ENCODE measurements at regions not wholly inside any gene's neighbourhood (a gene's known extent, or its start where the extent isn't known, plus 50 kb on each side); places are given as distances from the start of the nearest gene placed in this dataset.
A peak's percentile ranks its signal among the peaks of the same experiment; 100 is the strongest.
"Not testable (repeated sequence)": the region's sequence is repeated elsewhere in the genome, so short reads cannot be mapped to it uniquely, and the experiment has no call there.

- no peak for TF ChIP-seq CTCF (IDR thresholded peaks at IDR 0.05; ENCODE audit: control insufficient read depth, extremely low read depth, insufficient read depth)
- peak overlapping the region; percentile 27 for H3K4me3 ChIP-seq (ENCODE audit: low read depth, low read length)
- peak; percentile 48 for DNase-seq (ENCODE audit: low read depth)
Observed at GRCh38 chr6:27720607-27721580, 191.3 kb downstream of the OR2B2 start.

GRCh38 chr6:27719039-27719438 is 193.2 kb downstream of the OR2B2 start:
- DNase-seq (ENCODE audit: low read depth); H3K4me3 ChIP-seq (ENCODE audit: low read depth, low read length): not testable (repeated sequence)

GRCh38 chr6:27706431-27706830 is 205.8 kb downstream of the OR2B2 start:
- no peak for TF ChIP-seq CTCF (IDR thresholded peaks at IDR 0.05; ENCODE audit: control insufficient read depth, extremely low read depth, insufficient read depth)
- no peak overlapping the region for H3K4me3 ChIP-seq (ENCODE audit: low read depth, low read length)
- DNase-seq (ENCODE audit: low read depth) = no peak

- no peak overlapping the region for H3K4me3 ChIP-seq (ENCODE audit: low read depth, low read length)
- no peak for DNase-seq (ENCODE audit: low read depth)
- no peak for TF ChIP-seq CTCF (IDR thresholded peaks at IDR 0.05; ENCODE audit: control insufficient read depth, extremely low read depth, insufficient read depth)
Observed at GRCh38 chr6:27700337-27700736, 211.9 kb downstream of the OR2B2 start.

- no peak for TF ChIP-seq CTCF (IDR thresholded peaks at IDR 0.05; ENCODE audit: control insufficient read depth, extremely low read depth, insufficient read depth)
- peak overlapping the region; percentile 54 for H3K4me3 ChIP-seq (ENCODE audit: low read depth, low read length)
- DNase-seq (ENCODE audit: low read depth) = no peak
Observed at GRCh38 chr6:27694547-27694874, 217.7 kb downstream of the OR2B2 start.

- no peak for TF ChIP-seq CTCF (IDR thresholded peaks at IDR 0.05; ENCODE audit: control insufficient read depth, extremely low read depth, insufficient read depth)
Observed at GRCh38 chr6:27693766-27694546, 218.2 kb downstream of the OR2B2 start.

GRCh38 chr6:27692133-27692532 is 219.2 kb upstream of the ZNF184 start:
- DNase-seq (ENCODE audit: low read depth); H3K4me3 ChIP-seq (ENCODE audit: low read depth, low read length): not testable (repeated sequence)

More at GRCh38 chr6:27693766-27694546, 218.2 kb downstream of the OR2B2 start:
- peak overlapping the region; percentile 54 for H3K4me3 ChIP-seq (ENCODE audit: low read depth, low read length)
- DNase-seq (ENCODE audit: low read depth) = no peak
